CD14-positive monocyte (primary cell): ENCODE measurements at regions not wholly inside any gene's neighbourhood (a gene's known extent, or its start where the extent isn't known, plus 50 kb on each side); places are given as distances from the start of the nearest gene placed in this dataset.

Source experiments
- DNase-seq, 3 donors: peaks; one replicate each; pipeline ENCODE4 v3.0.0-alpha.2; 2011 to 2022
- H2AFZ ChIP-seq: 2 replicates; pipeline ENCODE4 v1.6.0; 2012; ENCODE audit warnings: mild to moderate bottlenecking, low read depth, low read length, inconsistent platforms; ENCODE audit not compliant: insufficient read depth, poor library complexity, severe bottlenecking
- H3K27ac ChIP-seq, 2 donors: 1 replicate in 1 of 2; 2 replicates in 1 of 2; pipeline ENCODE4 v1.5.1; 2012 to 2013; ENCODE audit warnings: low read length in 2 of 2, control low read depth in 1 of 2, inconsistent platforms in 1 of 2, low read depth in 1 of 2, mild to moderate bottlenecking in 1 of 2
- H3K27me3 ChIP-seq, 2 donors: one replicate each; pipeline versions ENCODE4 v1.6.0 to v1.6.1; 2011 to 2013; ENCODE audit warnings: low read length in 2 of 2; ENCODE audit not compliant: control insufficient read depth in 2 of 2, insufficient read depth in 2 of 2
- H3K36me3 ChIP-seq, 2 donors: replicated peaks in 1 of 2; 1 replicate in 1 of 2; 2 replicates in 1 of 2; pipeline versions ENCODE4 v1.5.1 to v1.6.1; 2012 to 2013; ENCODE audit warnings: low read length in 2 of 2, control low read depth in 1 of 2, inconsistent platforms in 1 of 2, mild to moderate bottlenecking in 1 of 2; ENCODE audit not compliant: insufficient read depth in 2 of 2, control insufficient read depth in 1 of 2
- H3K4me1 ChIP-seq, 2 donors: 1 replicate in 1 of 2; 2 replicates in 1 of 2; pipeline versions ENCODE4 v1.5.1 to v1.6.1; 2012 to 2013; ENCODE audit warnings: low read length in 2 of 2, control low read depth in 1 of 2, inconsistent platforms in 1 of 2, mild to moderate bottlenecking in 1 of 2, moderate library complexity in 1 of 2; ENCODE audit not compliant: insufficient read depth in 2 of 2, control insufficient read depth in 1 of 2
- H3K4me2 ChIP-seq: replicated peaks from 2 replicates; pipeline ENCODE3; 2012; ENCODE audit warnings: low read length, moderate library complexity, mild to moderate bottlenecking; ENCODE audit not compliant: poor library complexity, severe bottlenecking; ENCODE audit errors: extremely low read depth
- H3K4me3 ChIP-seq, 3 experiments: fragments of 200-600 bp in 1 of 3; sonication (generic) in 1 of 3; replicated peaks in 1 of 3; 1 replicate in 2 of 3; 2 replicates in 1 of 3; pipeline ENCODE4 v1.5.1; 2011 to 2013; ENCODE audit warnings: low read length in 3 of 3, mild to moderate bottlenecking in 3 of 3, control low read depth in 2 of 3, low read depth in 2 of 3, inconsistent platforms in 1 of 3, moderate library complexity in 1 of 3
- H3K79me2 ChIP-seq: 2 replicates; pipeline ENCODE4 v1.6.0; 2012; ENCODE audit warnings: mild to moderate bottlenecking, control low read depth, inconsistent platforms, low read length, moderate library complexity; ENCODE audit not compliant: insufficient read depth
- H3K9ac ChIP-seq: 2 replicates; pipeline ENCODE4 v1.6.0; 2017; ENCODE audit warnings: low read length, mild to moderate bottlenecking; ENCODE audit not compliant: insufficient read depth, poor library complexity, severe bottlenecking
- H3K9me3 ChIP-seq, 2 donors: replicated peaks in 1 of 2; 1 replicate in 1 of 2; 2 replicates in 1 of 2; pipeline versions ENCODE4 v1.5.1 to v1.6.1; 2012 to 2013; ENCODE audit warnings: low read length in 2 of 2, control low read depth in 1 of 2; ENCODE audit not compliant: control insufficient read depth in 1 of 2, insufficient read depth in 1 of 2
- H4K20me1 ChIP-seq: 2 replicates; pipeline ENCODE4 v1.6.0; 2012; ENCODE audit warnings: mild to moderate bottlenecking, low read length, control low read depth, moderate library complexity; ENCODE audit not compliant: insufficient read depth
- H3K27ac Mint-ChIP-seq, 7 donors: one replicate each; pipeline ENCODE4 v1.8.0; 2020; ENCODE audit warnings: mild to moderate bottlenecking in 7 of 7, mixed read lengths in 7 of 7, moderate library complexity in 6 of 7, inconsistent platforms in 2 of 7
- H3K27me3 Mint-ChIP-seq, 3 donors: one replicate each; pipeline ENCODE4 v1.8.0; 2021 to 2022; ENCODE audit warnings: low read depth in 3 of 3, mild to moderate bottlenecking in 3 of 3, mixed read lengths in 3 of 3, moderate library complexity in 3 of 3, inconsistent platforms in 1 of 3
- H3K36me3 Mint-ChIP-seq, 2 donors: one replicate each; pipeline ENCODE4 v1.8.0; 2020; ENCODE audit warnings: mixed read lengths in 2 of 2, inconsistent platforms in 1 of 2, mild to moderate bottlenecking in 1 of 2
- H3K4me1 Mint-ChIP-seq: one replicate; pipeline ENCODE4 v1.8.0; 2020; ENCODE audit warnings: mild to moderate bottlenecking, mixed read lengths
- H3K4me3 Mint-ChIP-seq, 2 donors: one replicate each; pipeline ENCODE4 v1.8.0; 2020; ENCODE audit warnings: mild to moderate bottlenecking in 2 of 2, mixed read lengths in 2 of 2, moderate library complexity in 1 of 2
- H3K9me3 Mint-ChIP-seq, 7 donors: one replicate each; pipeline ENCODE4 v1.8.0; 2020 to 2022; ENCODE audit warnings: mixed read lengths in 7 of 7, mild to moderate bottlenecking in 6 of 7, moderate library complexity in 6 of 7, inconsistent platforms in 2 of 7
- CTCF ChIP-seq: fragments of 200-600 bp; IDR thresholded peaks from one replicate; pipeline ENCODE4 v1.8.0; 2022; ENCODE audit warnings: antibody characterized with exemption, mild to moderate bottlenecking
- whole genome bisulfite sequencing: methylation state at CpG from one replicate; pipeline ENCODE4 v1.1.5; 2013; ENCODE audit warnings: missing lambda C conversion rate; ENCODE audit not compliant: insufficient coverage; 5-methylcytosine and 5-hydroxymethylcytosine counted together
- intact Hi-C, 2 donors: fragments of 100-400 bp; cut with micrococcal nuclease; formaldehyde crosslinking; loops; one replicate each; pipeline versions ENCODE4 v1.15.0 to v1.15.1; 2023

- 100% methylated on average over 1 of the region's 1 CpG for WGBS
- Histone ChIP-seq H3K4me3 (no peak overlapping the region), H3K27me3 (no peaks in the 10 kb centered on the region), H3K79me2 (no peaks in the 10 kb centered on the region), H2AFZ (no peak overlapping the region), H3K4me2 (no peak overlapping the region), H3K9me3 (no peaks in the 10 kb centered on the region), H3K27ac (no peak overlapping the region), H3K4me1 (peaks cover 3 to 7% of the 10 kb centered on the region in 2 donors), H3K36me3 (no peaks in the 10 kb centered on the region), H4K20me1 (no peaks in the 10 kb centered on the region), H3K9ac (no peak overlapping the region)
- H3K4me3 Mint-ChIP-seq = no peak overlapping the region
- H3K9me3 Mint-ChIP-seq = no peaks in the 10 kb centered on the region
- intact Hi-C loops = no loop called here
- H3K36me3 Mint-ChIP-seq = no peaks in the 10 kb centered on the region
- TF ChIP-seq CTCF = no peak
- peaks cover 0 to 2% (median 0%) of the 10 kb centered on the region in 3 donors for H3K27me3 Mint-ChIP-seq
- no peak for DNase-seq
- peaks cover 9% of the 10 kb centered on the region for H3K4me1 Mint-ChIP-seq
- H3K27ac Mint-ChIP-seq = no peak overlapping the region
Observed at GRCh38 chr2:59674100-59674499, 879.4 kb downstream of the BCL11A start.

- H2AFZ ChIP-seq = no peak overlapping the region
- Mint-ChIP-seq H3K9me3 (peaks cover 0 to 3% (median 0%) of the 10 kb centered on the region in 7 donors), H3K4me1 (peaks cover 3% of the 10 kb centered on the region), H3K4me3 (no peak overlapping the region), H3K27me3 (peaks cover 0 to 6% (median 2%) of the 10 kb centered on the region in 3 donors), H3K36me3 (no peaks in the 10 kb centered on the region), H3K27ac (peak overlapping the region in 1 of 7 donors; percentile 47)
- intact Hi-C loops = no loop called here
- no peak overlapping the region for H3K9ac ChIP-seq
- H3K4me2 ChIP-seq = no peak overlapping the region
- no peak overlapping the region for H3K27ac ChIP-seq
- no peak for DNase-seq
- H4K20me1 ChIP-seq = no peaks in the 10 kb centered on the region
- no peaks in the 10 kb centered on the region for H3K27me3 ChIP-seq
- H3K4me1 ChIP-seq = no peaks in the 10 kb centered on the region
- WGBS = 95% methylated on average over 9 of the region's 10 CpGs
- no peaks in the 10 kb centered on the region for H3K9me3 ChIP-seq
- H3K36me3 ChIP-seq = no peaks in the 10 kb centered on the region
- H3K4me3 ChIP-seq = no peak overlapping the region
- H3K79me2 ChIP-seq = no peaks in the 10 kb centered on the region
- no peak for TF ChIP-seq CTCF
Observed at GRCh38 chr2:59665021-59665420, 888.4 kb downstream of the BCL11A start.
